ENCODE measurements at regions not wholly inside any gene's neighbourhood (a gene's known extent, or its start where the extent isn't known, plus 50 kb on each side); places are given as distances from the start of the nearest gene placed in this dataset.
"Not testable (repeated sequence)": the region's sequence is repeated elsewhere in the genome, so short reads cannot be mapped to it uniquely, and the experiment has no call there.

GRCh38 chr4:18159117-18159912 is 137.8 kb upstream of the LCORL start:
- DNase-seq (ENCODE audit: low read depth), result not testable (repeated sequence)

GRCh38 chr4:18155067-18156041 is 133.8 kb upstream of the LCORL start:
- no peak for DNase-seq (ENCODE audit: low read depth)

- DNase-seq (ENCODE audit: low read depth), result no peak
Measured at GRCh38 chr4:18138076-18138665, 116.6 kb upstream of the LCORL start.

- DNase-seq (ENCODE audit: low read depth), result no peak
Measured at GRCh38 chr4:18134111-18134510, 112.6 kb upstream of the LCORL start.

- DNase-seq (ENCODE audit: low read depth), result no peak
Measured at GRCh38 chr4:18130256-18130655, 108.7 kb upstream of the LCORL start.

- DNase-seq (ENCODE audit: low read depth), result no peak
Measured at GRCh38 chr4:18128241-18128640, 106.7 kb upstream of the LCORL start.

GRCh38 chr4:18127030-18127429 is 105.5 kb upstream of the LCORL start:
- DNase-seq (ENCODE audit: low read depth), result no peak

GRCh38 chr4:18113710-18114331 is 92.3 kb upstream of the LCORL start:
- DNase-seq (ENCODE audit: low read depth), result no peak

- no peak for DNase-seq (ENCODE audit: low read depth)
Measured at GRCh38 chr4:18111081-18111480, 89.5 kb upstream of the LCORL start.

- DNase-seq (ENCODE audit: low read depth), result no peak
Measured at GRCh38 chr4:18110099-18110498, 88.5 kb upstream of the LCORL start.

- no peak for DNase-seq (ENCODE audit: low read depth)
Measured at GRCh38 chr4:18109676-18110075, 88.1 kb upstream of the LCORL start.

GRCh38 chr4:18107848-18108528 is 86.4 kb upstream of the LCORL start:
- not testable (repeated sequence) for DNase-seq (ENCODE audit: low read depth)

GRCh38 chr4:18106620-18107019 is 85.1 kb upstream of the LCORL start:
- DNase-seq (ENCODE audit: low read depth), result no peak

GRCh38 chr4:18105030-18106011 is 83.8 kb upstream of the LCORL start:
- DNase-seq (ENCODE audit: low read depth), result no peak

- DNase-seq (ENCODE audit: low read depth), result no peak
Measured at GRCh38 chr4:18103876-18104605, 82.5 kb upstream of the LCORL start.

GRCh38 chr4:18100657-18101056 is 79.1 kb upstream of the LCORL start:
- DNase-seq (ENCODE audit: low read depth), result no peak

GRCh38 chr4:18090447-18090846 is 68.9 kb upstream of the LCORL start:
- DNase-seq (ENCODE audit: low read depth), result not testable (repeated sequence)

GRCh38 chr4:18082236-18082635 is 60.7 kb upstream of the LCORL start:
- DNase-seq (ENCODE audit: low read depth), result no peak

- DNase-seq (ENCODE audit: low read depth), result no peak
Measured at GRCh38 chr4:18081708-18082107, 60.2 kb upstream of the LCORL start.

GRCh38 chr4:18077808-18078207 is 56.3 kb upstream of the LCORL start:
- DNase-seq (ENCODE audit: low read depth), result no peak

Data from GM04503 (cell line).